Tongue (tissue), 1 donor: ENCODE measurements at regions not wholly inside any gene's neighbourhood (a gene's known extent, or its start where the extent isn't known, plus 50 kb on each side); places are given as distances from the start of the nearest gene placed in this dataset.

Source experiments
- DNase-seq: peaks from one replicate; pipeline ENCODE4 v3.0.0-alpha.2; 2015

GRCh38 chr3:22960105-22960984 lies 242.8 kb upstream of the UBE2E2 start:
- peak; percentile 88 for DNase-seq

- DNase-seq, result no peak
These were observed 240.9 kb upstream of the UBE2E2 start for GRCh38 chr3:22962244-22962643.

- no peak for DNase-seq
These were observed 236.8 kb upstream of the UBE2E2 start for GRCh38 chr3:22966349-22966748.

GRCh38 chr3:22969276-22969675 lies 233.9 kb upstream of the UBE2E2 start:
- DNase-seq, result no peak

GRCh38 chr3:22971497-22971896 lies 231.6 kb upstream of the UBE2E2 start:
- DNase-seq, result no peak

- DNase-seq, result no peak
These were observed 226.1 kb upstream of the UBE2E2 start for GRCh38 chr3:22977042-22977441.

- no peak for DNase-seq
These were observed 225.4 kb upstream of the UBE2E2 start for GRCh38 chr3:22977650-22978289.

- no peak for DNase-seq
These were observed 223.5 kb upstream of the UBE2E2 start for GRCh38 chr3:22979581-22979980.

GRCh38 chr3:22980346-22980745 lies 222.8 kb upstream of the UBE2E2 start:
- DNase-seq, result no peak

- peak; percentile 18 for DNase-seq
These were observed 222.0 kb upstream of the UBE2E2 start for GRCh38 chr3:22981166-22981565.

GRCh38 chr3:22981861-22982260 lies 221.3 kb upstream of the UBE2E2 start:
- DNase-seq, result no peak

- no peak for DNase-seq
These were observed 220.0 kb upstream of the UBE2E2 start for GRCh38 chr3:22982981-22983587.

GRCh38 chr3:22986958-22987357 lies 216.2 kb upstream of the UBE2E2 start:
- DNase-seq, result no peak

- peak; percentile 29 for DNase-seq
These were observed 214.6 kb upstream of the UBE2E2 start for GRCh38 chr3:22988566-22988965.

- no peak for DNase-seq
These were observed 213.4 kb upstream of the UBE2E2 start for GRCh38 chr3:22989716-22990115.

- no peak for DNase-seq
These were observed 212.6 kb upstream of the UBE2E2 start for GRCh38 chr3:22990291-22991200.

- DNase-seq, result no peak
These were observed 208.3 kb upstream of the UBE2E2 start for GRCh38 chr3:22994781-22995180.

GRCh38 chr3:22996920-22997571 lies 206.1 kb upstream of the UBE2E2 start:
- DNase-seq, result no peak

GRCh38 chr3:23000371-23000770 lies 202.8 kb upstream of the UBE2E2 start:
- no peak for DNase-seq

GRCh38 chr3:23002151-23002550 lies 201.0 kb upstream of the UBE2E2 start:
- no peak for DNase-seq

GRCh38 chr3:23002836-23003732 lies 200.0 kb upstream of the UBE2E2 start:
- DNase-seq, result peak; percentile 67
